ENCODE measurements at regions not wholly inside any gene's neighbourhood (a gene's known extent, or its start where the extent isn't known, plus 50 kb on each side); places are given as distances from the start of the nearest gene placed in this dataset.
"Not testable (repeated sequence)": the region's sequence is repeated elsewhere in the genome, so short reads cannot be mapped to it uniquely, and the experiment has no call there.

GRCh38 chr9:38488156-38488698 lies 64.0 kb upstream of the IGFBPL1 start:
- no peak for DNase-seq (ENCODE audit: low read depth)
- Histone ChIP-seq H3K27me3 (ENCODE audit: control insufficient read depth, insufficient read depth, low read length) (peaks cover 3% of the 10 kb centered on the region), H3K4me3 (ENCODE audit: low read depth, low read length) (no peak overlapping the region), H3K36me3 (ENCODE audit: control insufficient read depth, insufficient read depth, low read length) (no peaks in the 10 kb centered on the region)
- no peak for TF ChIP-seq CTCF (IDR thresholded peaks at IDR 0.05; ENCODE audit: insufficient read depth, low read length, poor library complexity, severe bottlenecking)

GRCh38 chr9:38487418-38488155 lies 63.3 kb upstream of the IGFBPL1 start:
- not testable (repeated sequence) for DNase-seq (ENCODE audit: low read depth); H3K27me3 ChIP-seq (ENCODE audit: control insufficient read depth, insufficient read depth, low read length); H3K36me3 ChIP-seq (ENCODE audit: control insufficient read depth, insufficient read depth, low read length); H3K4me3 ChIP-seq (ENCODE audit: low read depth, low read length)

- no peak overlapping the region for H3K4me3 ChIP-seq (ENCODE audit: low read depth, low read length)
Measured at GRCh38 chr9:38486837-38487236, 62.6 kb upstream of the IGFBPL1 start.

GRCh38 chr9:38486056-38486615 lies 61.9 kb upstream of the IGFBPL1 start:
- peaks cover 3% of the 10 kb centered on the region for H3K27me3 ChIP-seq (ENCODE audit: control insufficient read depth, insufficient read depth, low read length)
- no peaks in the 10 kb centered on the region for H3K36me3 ChIP-seq (ENCODE audit: control insufficient read depth, insufficient read depth, low read length)
- TF ChIP-seq CTCF (IDR thresholded peaks at IDR 0.05; ENCODE audit: insufficient read depth, low read length, poor library complexity, severe bottlenecking) = no peak
- H3K4me3 ChIP-seq (ENCODE audit: low read depth, low read length) = no peak overlapping the region
- no peak for DNase-seq (ENCODE audit: low read depth)

More at GRCh38 chr9:38486837-38487236, 62.6 kb upstream of the IGFBPL1 start:
- DNase-seq (ENCODE audit: low read depth) = no peak
- H3K36me3 ChIP-seq (ENCODE audit: control insufficient read depth, insufficient read depth, low read length) = no peaks in the 10 kb centered on the region
- peaks cover 3% of the 10 kb centered on the region for H3K27me3 ChIP-seq (ENCODE audit: control insufficient read depth, insufficient read depth, low read length)
- no peak for TF ChIP-seq CTCF (IDR thresholded peaks at IDR 0.05; ENCODE audit: insufficient read depth, low read length, poor library complexity, severe bottlenecking)

GRCh38 chr9:38484076-38484665 lies 59.9 kb upstream of the IGFBPL1 start:
- H3K4me3 ChIP-seq (ENCODE audit: low read depth, low read length); DNase-seq (ENCODE audit: low read depth); H3K36me3 ChIP-seq (ENCODE audit: control insufficient read depth, insufficient read depth, low read length); H3K27me3 ChIP-seq (ENCODE audit: control insufficient read depth, insufficient read depth, low read length): not testable (repeated sequence)

GRCh38 chr9:38482918-38483592 lies 58.8 kb upstream of the IGFBPL1 start:
- no peak for TF ChIP-seq CTCF (IDR thresholded peaks at IDR 0.05; ENCODE audit: insufficient read depth, low read length, poor library complexity, severe bottlenecking)
- Histone ChIP-seq H3K4me3 (ENCODE audit: low read depth, low read length) (no peak overlapping the region), H3K27me3 (ENCODE audit: control insufficient read depth, insufficient read depth, low read length) (peaks cover 3% of the 10 kb centered on the region), H3K36me3 (ENCODE audit: control insufficient read depth, insufficient read depth, low read length) (no peaks in the 10 kb centered on the region)
- no peak for DNase-seq (ENCODE audit: low read depth)
